ENCODE measurements at regions not wholly inside any gene's neighbourhood (a gene's known extent, or its start where the extent isn't known, plus 50 kb on each side); places are given as distances from the start of the nearest gene placed in this dataset.
"Not testable (repeated sequence)": the region's sequence is repeated elsewhere in the genome, so short reads cannot be mapped to it uniquely, and the experiment has no call there.

- DNase-seq (ENCODE audit: low read depth), result no peak
- TF ChIP-seq CTCF (IDR thresholded peaks at IDR 0.05; ENCODE audit: insufficient read depth, low read length), result no peak
- H3K4me3 ChIP-seq (ENCODE audit: low read depth, low read length), result no peak overlapping the region
Observed at GRCh38 chrX:114073926-114074325, 510.0 kb upstream of the HTR2C start.

DNA sequence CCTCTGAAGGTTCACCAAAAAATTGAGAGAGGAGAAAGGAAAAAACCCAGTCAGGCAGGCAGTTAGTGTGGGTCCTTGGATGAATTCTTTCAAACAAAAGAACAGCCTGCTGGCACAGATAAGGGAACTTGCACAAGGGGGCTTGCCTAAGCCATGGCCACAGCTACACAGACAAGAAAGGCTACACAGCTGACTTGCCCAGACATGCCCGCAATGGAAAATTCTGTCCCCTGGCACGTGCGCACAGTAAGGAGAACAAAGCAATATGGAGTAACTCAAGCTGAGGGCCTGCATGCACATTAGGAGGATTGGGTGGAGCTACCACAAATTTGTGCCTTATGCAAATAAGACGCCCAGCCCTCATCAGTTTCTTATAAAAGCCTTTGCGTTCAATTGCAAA, 512.5 kb upstream of the HTR2C start:
- no peak for DNase-seq (ENCODE audit: low read depth)
- no peak for TF ChIP-seq CTCF (IDR thresholded peaks at IDR 0.05; ENCODE audit: insufficient read depth, low read length)
- no peak overlapping the region for H3K4me3 ChIP-seq (ENCODE audit: low read depth, low read length)

DNA sequence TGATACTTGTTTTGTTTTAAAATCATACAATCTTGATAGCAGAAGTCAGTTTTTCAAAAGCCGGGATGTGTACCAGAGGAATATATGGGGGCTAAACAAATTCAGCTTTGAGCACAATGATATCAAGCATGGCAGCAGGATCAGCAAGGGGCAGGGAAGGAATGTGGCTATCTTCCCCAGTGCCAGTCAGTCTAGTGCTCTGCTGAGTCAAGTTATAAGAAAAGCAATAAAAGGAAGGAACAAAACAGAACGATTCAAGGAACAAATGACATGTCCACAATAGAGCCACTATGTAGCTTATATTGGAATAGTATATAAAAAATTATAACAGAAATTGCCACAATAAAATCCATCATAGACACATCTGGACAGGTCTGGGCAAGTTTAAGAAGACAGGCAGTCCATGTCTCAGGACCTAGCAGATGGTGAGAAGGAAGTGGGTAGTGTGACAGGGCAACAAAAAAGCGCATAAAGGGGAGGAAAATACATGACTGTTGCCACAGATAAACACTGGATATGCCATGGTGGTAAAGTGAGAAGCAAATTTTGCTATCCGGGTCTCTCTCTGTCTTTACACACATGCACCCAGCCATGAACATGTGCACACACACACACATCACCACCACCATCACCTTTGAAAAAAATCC, 518.2 kb upstream of the HTR2C start:
- DNase-seq (ENCODE audit: low read depth), result no peak
- TF ChIP-seq CTCF (IDR thresholded peaks at IDR 0.05; ENCODE audit: insufficient read depth, low read length), result no peak
- H3K4me3 ChIP-seq (ENCODE audit: low read depth, low read length), result no peak overlapping the region

DNA sequence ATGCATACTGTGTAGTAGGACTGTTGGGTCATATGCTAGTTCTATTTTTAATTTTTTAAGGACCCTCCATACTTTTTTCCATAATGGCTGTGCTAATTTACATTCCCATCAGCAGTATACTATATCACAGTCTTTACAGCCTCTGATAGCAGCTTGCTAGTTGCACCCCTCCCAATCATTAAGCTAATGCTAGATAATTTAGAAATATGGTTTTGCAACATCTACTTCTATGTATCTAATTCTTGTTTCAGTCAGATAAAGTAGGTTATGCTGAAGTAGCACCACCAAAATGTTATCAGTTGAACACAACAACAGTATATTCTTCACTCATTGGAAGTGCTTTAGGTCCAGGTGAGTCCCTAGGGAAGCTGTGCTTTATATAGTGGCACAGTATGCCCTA, 522.7 kb upstream of the HTR2C start:
- H3K4me3 ChIP-seq (ENCODE audit: low read depth, low read length), result no peak overlapping the region
- no peak for TF ChIP-seq CTCF (IDR thresholded peaks at IDR 0.05; ENCODE audit: insufficient read depth, low read length)
- no peak for DNase-seq (ENCODE audit: low read depth)

DNA sequence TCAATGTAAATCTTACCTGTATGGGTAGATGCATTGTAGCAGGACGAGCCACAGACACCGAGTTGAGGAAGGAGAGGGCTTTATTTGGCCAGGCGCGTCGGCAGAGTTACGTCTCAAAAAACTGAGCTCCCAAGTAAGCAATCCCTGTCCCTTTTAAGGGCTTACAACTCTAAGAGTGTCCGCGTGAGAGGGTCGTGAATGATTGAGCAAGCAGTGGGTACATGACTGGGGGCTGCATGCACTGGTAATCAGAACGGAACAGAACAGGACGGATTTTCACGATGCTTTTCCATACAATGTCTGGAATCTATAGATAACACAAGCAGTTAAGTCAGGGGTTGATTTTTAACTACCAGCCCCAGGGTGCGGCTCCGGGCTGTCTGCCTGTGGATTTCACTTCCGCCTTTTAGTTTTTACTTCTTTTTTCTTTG, 524.9 kb upstream of the HTR2C start:
- no peak for TF ChIP-seq CTCF (IDR thresholded peaks at IDR 0.05; ENCODE audit: insufficient read depth, low read length)
- no peak for DNase-seq (ENCODE audit: low read depth)
- no peak overlapping the region for H3K4me3 ChIP-seq (ENCODE audit: low read depth, low read length)

DNA sequence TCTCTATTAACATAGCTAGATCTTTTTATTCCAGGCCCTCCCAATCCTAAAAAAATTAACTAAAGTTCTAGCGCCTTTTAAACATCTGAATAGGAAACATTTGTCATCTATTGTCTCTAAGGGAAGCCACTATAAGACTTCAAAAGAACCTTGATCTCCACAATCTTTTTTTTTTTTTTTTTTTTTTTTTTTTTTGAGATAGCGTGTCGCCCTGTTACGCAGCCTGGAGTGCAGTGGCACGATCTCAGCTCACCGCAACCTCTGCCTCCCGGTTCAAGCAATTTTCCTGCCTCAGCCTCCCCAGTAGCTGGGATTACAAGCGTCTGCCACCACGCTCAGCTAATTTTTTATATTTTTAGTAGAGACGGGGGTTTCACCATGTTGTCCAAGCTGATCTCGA, 526.5 kb upstream of the HTR2C start:
- DNase-seq (ENCODE audit: low read depth); H3K4me3 ChIP-seq (ENCODE audit: low read depth, low read length): not testable (repeated sequence)

- H3K4me3 ChIP-seq (ENCODE audit: low read depth, low read length), result no peak overlapping the region
- no peak for TF ChIP-seq CTCF (IDR thresholded peaks at IDR 0.05; ENCODE audit: insufficient read depth, low read length)
- DNase-seq (ENCODE audit: low read depth), result no peak
Observed at GRCh38 chrX:114051667-114052315, 532.1 kb upstream of the HTR2C start.
